ENCODE measurements at regions not wholly inside any gene's neighbourhood (a gene's known extent, or its start where the extent isn't known, plus 50 kb on each side); places are given as distances from the start of the nearest gene placed in this dataset.

GRCh38 chr18:56202678-56203077 lies 435.7 kb downstream of the TXNL1 start:
- no peak for TF ChIP-seq POLR2AphosphoS5 (IDR thresholded peaks at IDR 0.05; ENCODE audit: borderline replicate concordance, low read depth, low read length)
- no peak for TF ChIP-seq EZH2 (IDR thresholded peaks at IDR 0.05)
- no peak for TF ChIP-seq FOXP2 (optimal IDR thresholded peaks at IDR 0.05; ENCODE audit: control extremely low read depth, extremely low read length, insufficient read depth)

All from SK-N-MC (cell line).